GM10248 (cell line): ENCODE measurements at regions not wholly inside any gene's neighbourhood (a gene's known extent, or its start where the extent isn't known, plus 50 kb on each side); places are given as distances from the start of the nearest gene placed in this dataset.

Source experiments
- CTCF ChIA-PET: fragments of 300-600 bp; sonication (Branson Sonifier 250); formaldehyde crosslinking; extraction: SDS; loops from one replicate; lab custom pipeline; 2021; ENCODE audit warnings: antibody characterized with exemption; lab: Yijun Ruan, JAX
- POLR2A ChIA-PET: fragments of 350-650 bp; sonication (Branson Sonifier 250); formaldehyde crosslinking; extraction: SDS; loops from one replicate; lab custom pipeline; 2020; ENCODE audit warnings: antibody characterized with exemption; lab: Yijun Ruan, JAX
- DNase-seq: peaks from one replicate; pipeline ENCODE4 v3.0.0; 2012; ENCODE audit errors: extremely low spot score
- CTCF ChIP-seq: IDR thresholded peaks from 2 replicates; pipeline ENCODE4 v1.5.1; 2012; ENCODE audit warnings: mild to moderate bottlenecking, low read depth; ENCODE audit errors: extremely low read depth, missing control alignments, control extremely low read depth

GRCh38 chr13:40194224-40194806 is 472.1 kb downstream of the FOXO1 start:
- CTCF ChIA-PET: interaction anchor here (1.8 to 1.9 kb wide), 2 partner anchors 10 to 12 kb away, joined by 5 to 7 read pairs; no protein-coding TSS in a partner anchor
- POLR2A ChIA-PET: no interaction called here
- no peak for DNase-seq
- TF ChIP-seq CTCF: no peak

- ChIA-PET POLR2A (no interaction called here), CTCF (interaction anchor here (1.2 kb wide), 1 partner anchor 23 kb away, joined by 3 read pairs; no protein-coding TSS in a partner anchor)
- TF ChIP-seq CTCF: no peak
- no peak for DNase-seq
Observed at GRCh38 chr13:40197049-40197448, 469.4 kb downstream of the FOXO1 start.

GRCh38 chr13:40197936-40198595 is 468.4 kb downstream of the FOXO1 start:
- DNase-seq: no peak
- ChIA-PET POLR2A (no interaction called here), CTCF (no interaction called here)

GRCh38 chr13:40200273-40200978 is 466.0 kb downstream of the FOXO1 start:
- POLR2A ChIA-PET: no interaction called here

More at GRCh38 chr13:40197936-40198595, 468.4 kb downstream of the FOXO1 start:
- no peak for TF ChIP-seq CTCF

GRCh38 chr13:40204246-40204645 is 462.2 kb downstream of the FOXO1 start:
- ChIA-PET POLR2A (no interaction called here), CTCF (interaction anchor here (1.4 to 1.6 kb wide), 2 partner anchors 18 to 262 kb away, joined by 4 to 5 read pairs; no protein-coding TSS in a partner anchor)
- no peak for DNase-seq
- TF ChIP-seq CTCF: no peak

More at GRCh38 chr13:40200273-40200978, 466.0 kb downstream of the FOXO1 start:
- no peak for DNase-seq
- CTCF ChIA-PET: interaction anchor here (0.6 to 1.6 kb wide), 5 partner anchors 12 to 482 kb away, joined by 3 to 5 read pairs (median 3); no protein-coding TSS in a partner anchor
- no peak for TF ChIP-seq CTCF

GRCh38 chr13:40205771-40206240 is 460.6 kb downstream of the FOXO1 start:
- CTCF ChIA-PET: interaction anchor here (1.5 to 2.0 kb wide), 2 partner anchors 11 kb away, joined by 5 to 7 read pairs; no protein-coding TSS in a partner anchor
- no peak for DNase-seq

More at GRCh38 chr13:40205771-40206240, 460.6 kb downstream of the FOXO1 start:
- no peak for TF ChIP-seq CTCF
- POLR2A ChIA-PET: no interaction called here
